ENCODE measurements at regions not wholly inside any gene's neighbourhood (a gene's known extent, or its start where the extent isn't known, plus 50 kb on each side); places are given as distances from the start of the nearest gene placed in this dataset.

GRCh38 chr9:134494905-134495304 is 146.7 kb upstream of the COL5A1 start:
- TF ChIP-seq CTCF (IDR thresholded peaks at IDR 0.05): no peak
- TF ChIP-seq POLR2A (IDR thresholded peaks at IDR 0.05): no peak

Measured in thyroid gland (tissue), 4 donors.